Fibroblast of mammary gland (primary cell): ENCODE measurements at regions not wholly inside any gene's neighbourhood (a gene's known extent, or its start where the extent isn't known, plus 50 kb on each side); places are given as distances from the start of the nearest gene placed in this dataset.
A peak's percentile ranks its signal among the peaks of the same experiment; 100 is the strongest.
"Not testable (repeated sequence)": the region's sequence is repeated elsewhere in the genome, so short reads cannot be mapped to it uniquely, and the experiment has no call there.

ENCODE experiments used
- DNase-seq: peaks from one replicate; pipeline ENCODE4 v3.0.0-alpha.2; 2010; ENCODE audit warnings: low read depth
- H3K4me3 ChIP-seq: 2 replicates; pipeline ENCODE4 v1.5.1; 2011; ENCODE audit warnings: low read depth, mild to moderate bottlenecking, low read length, moderate library complexity; ENCODE audit not compliant: control insufficient read depth
- TF ChIP-seq, protein P1 (sequence below): conservative IDR thresholded peaks from 2 replicates; pipeline ENCODE4 v1.5.1; 2011; ENCODE audit warnings: low read depth, low read length, inconsistent platforms; ENCODE audit not compliant: control insufficient read depth, insufficient read depth

- DNase-seq: peak; percentile 79
- TF ChIP-seq, protein P1, sequence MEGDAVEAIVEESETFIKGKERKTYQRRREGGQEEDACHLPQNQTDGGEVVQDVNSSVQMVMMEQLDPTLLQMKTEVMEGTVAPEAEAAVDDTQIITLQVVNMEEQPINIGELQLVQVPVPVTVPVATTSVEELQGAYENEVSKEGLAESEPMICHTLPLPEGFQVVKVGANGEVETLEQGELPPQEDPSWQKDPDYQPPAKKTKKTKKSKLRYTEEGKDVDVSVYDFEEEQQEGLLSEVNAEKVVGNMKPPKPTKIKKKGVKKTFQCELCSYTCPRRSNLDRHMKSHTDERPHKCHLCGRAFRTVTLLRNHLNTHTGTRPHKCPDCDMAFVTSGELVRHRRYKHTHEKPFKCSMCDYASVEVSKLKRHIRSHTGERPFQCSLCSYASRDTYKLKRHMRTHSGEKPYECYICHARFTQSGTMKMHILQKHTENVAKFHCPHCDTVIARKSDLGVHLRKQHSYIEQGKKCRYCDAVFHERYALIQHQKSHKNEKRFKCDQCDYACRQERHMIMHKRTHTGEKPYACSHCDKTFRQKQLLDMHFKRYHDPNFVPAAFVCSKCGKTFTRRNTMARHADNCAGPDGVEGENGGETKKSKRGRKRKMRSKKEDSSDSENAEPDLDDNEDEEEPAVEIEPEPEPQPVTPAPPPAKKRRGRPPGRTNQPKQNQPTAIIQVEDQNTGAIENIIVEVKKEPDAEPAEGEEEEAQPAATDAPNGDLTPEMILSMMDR: peak; percentile 58
- H3K4me3 ChIP-seq: no peak overlapping the region
These were observed 220.7 kb downstream of the TACR3 start for GRCh38 chr4:103499094-103499493.

GRCh38 chr4:103498161-103499070, 221.4 kb downstream of the TACR3 start:
- H3K4me3 ChIP-seq: no peak overlapping the region
- DNase-seq: peak; percentile 95
- TF ChIP-seq, protein P1: no peak

GRCh38 chr4:103497692-103498091, 222.1 kb downstream of the TACR3 start:
- TF ChIP-seq, protein P1: no peak
- no peak overlapping the region for H3K4me3 ChIP-seq
- DNase-seq: no peak

DNA sequence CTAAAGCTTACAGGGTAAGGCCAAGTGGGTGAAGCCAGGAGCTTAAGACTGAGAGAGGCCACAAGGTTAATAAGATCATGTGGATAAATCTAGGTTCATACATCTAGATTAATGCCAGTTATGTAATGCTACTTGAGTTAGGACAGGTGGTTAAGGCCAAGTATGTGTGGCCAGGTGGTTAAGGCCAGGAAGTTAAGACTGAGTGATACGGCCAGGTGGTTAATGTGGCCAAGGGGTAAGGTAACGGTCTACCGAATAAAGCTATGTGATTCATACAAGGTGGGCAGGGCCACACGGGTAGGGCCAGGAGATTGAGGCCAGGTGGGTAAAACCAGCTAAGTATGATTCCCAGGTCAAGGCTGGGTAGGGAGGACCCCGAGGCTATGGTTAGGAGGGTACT, 223.0 kb downstream of the TACR3 start:
- DNase-seq: no peak
- H3K4me3 ChIP-seq: no peak overlapping the region
- TF ChIP-seq, protein P1: no peak

- no peak for DNase-seq
- no peak overlapping the region for H3K4me3 ChIP-seq
- TF ChIP-seq, protein P1: no peak
These were observed 226.2 kb downstream of the TACR3 start for GRCh38 chr4:103493450-103494159.

GRCh38 chr4:103485296-103485695, 234.5 kb downstream of the TACR3 start:
- not testable (repeated sequence) for H3K4me3 ChIP-seq, DNase-seq

DNA sequence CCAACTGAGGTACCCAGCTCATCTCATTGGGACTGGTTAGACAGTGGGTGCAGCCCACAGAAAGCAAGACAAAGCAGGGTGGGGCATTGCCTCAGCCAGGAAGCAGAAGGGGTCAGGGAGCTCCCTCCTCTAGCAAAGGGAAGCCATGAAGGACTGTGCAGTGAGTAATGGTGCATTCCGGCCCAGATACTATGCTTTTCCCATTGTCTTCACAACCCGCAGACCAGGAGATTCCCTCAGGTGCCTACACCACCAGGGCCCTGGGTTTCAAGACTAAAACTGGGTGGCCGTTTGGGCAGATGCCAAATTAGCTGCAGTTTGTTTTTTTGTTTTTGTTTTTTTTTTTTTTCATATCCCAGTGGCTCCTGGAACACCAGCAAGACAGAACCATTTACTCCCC, 235.3 kb downstream of the TACR3 start:
- TF ChIP-seq, protein P1: no peak
- H3K4me3 ChIP-seq: no peak overlapping the region
- DNase-seq: no peak
